H9 (cell line): ENCODE measurements at regions not wholly inside any gene's neighbourhood (a gene's known extent, or its start where the extent isn't known, plus 50 kb on each side); places are given as distances from the start of the nearest gene placed in this dataset.

ENCODE experiments used
- DNase-seq: peaks from one replicate; pipeline ENCODE4 v3.0.0-alpha.2; 2017
- H2AFZ ChIP-seq: one replicate; pipeline ENCODE4 v1.6.1; 2013; ENCODE audit warnings: mild to moderate bottlenecking, low read length, control low read depth, moderate library complexity
- H2AK5ac ChIP-seq: 2 replicates; pipeline ENCODE4 v1.6.1; 2013; ENCODE audit warnings: low read length, control low read depth, mixed read lengths; ENCODE audit not compliant: insufficient read length
- H2BK120ac ChIP-seq: one replicate; pipeline ENCODE4 v1.6.1; 2013; ENCODE audit warnings: low read depth, mild to moderate bottlenecking, low read length, control low read depth, inconsistent platforms; ENCODE audit not compliant: poor library complexity, severe bottlenecking
- H2BK12ac ChIP-seq: 2 replicates; pipeline ENCODE4 v1.6.1; 2013; ENCODE audit warnings: low read length, control low read depth, mixed read lengths, low read depth; ENCODE audit not compliant: insufficient read length
- H2BK15ac ChIP-seq: 2 replicates; pipeline ENCODE4 v1.6.1; 2013; ENCODE audit warnings: low read depth, low read length, control low read depth
- H2BK20ac ChIP-seq: one replicate; pipeline ENCODE4 v1.6.1; 2013; ENCODE audit warnings: low read depth, mild to moderate bottlenecking, low read length, control low read depth, inconsistent platforms; ENCODE audit not compliant: poor library complexity, severe bottlenecking
- H2BK5ac ChIP-seq: 2 replicates; pipeline ENCODE4 v1.6.1; 2013; ENCODE audit warnings: low read length, control low read depth, mixed read lengths; ENCODE audit not compliant: insufficient read length
- H3K14ac ChIP-seq: 2 replicates; pipeline ENCODE4 v1.6.1; 2013; ENCODE audit warnings: low read length, control low read depth; ENCODE audit not compliant: insufficient read depth
- H3K18ac ChIP-seq: 2 replicates; pipeline ENCODE4 v1.6.1; 2013; ENCODE audit warnings: low read depth, mild to moderate bottlenecking, mixed read lengths, low read length, control low read depth; ENCODE audit not compliant: insufficient read length
- H3K23ac ChIP-seq: 2 replicates; pipeline ENCODE4 v1.6.1; 2013; ENCODE audit warnings: low read length, control low read depth, mixed read lengths, low read depth; ENCODE audit not compliant: insufficient read length
- H3K23me2 ChIP-seq: 2 replicates; pipeline ENCODE4 v1.6.1; 2013; ENCODE audit warnings: low read depth, mild to moderate bottlenecking, mixed read lengths, low read length, control low read depth; ENCODE audit not compliant: insufficient read length, poor library complexity, severe bottlenecking
- H3K27ac ChIP-seq: 2 replicates; pipeline ENCODE4 v1.5.1; 2013; ENCODE audit warnings: low read length, control low read depth, mixed read lengths, low read depth; ENCODE audit not compliant: insufficient read length
- H3K27me3 ChIP-seq: 2 replicates; pipeline ENCODE4 v1.6.1; 2013; ENCODE audit warnings: low read length, control low read depth, inconsistent platforms; ENCODE audit not compliant: insufficient read depth
- H3K4ac ChIP-seq: 2 replicates; pipeline ENCODE4 v1.6.1; 2013; ENCODE audit warnings: low read depth, mild to moderate bottlenecking, control low read depth, inconsistent platforms, low read length, moderate library complexity
- H3K4me1 ChIP-seq: 2 replicates; pipeline ENCODE4 v1.6.1; 2013; ENCODE audit warnings: low read length, control low read depth, inconsistent platforms; ENCODE audit not compliant: insufficient read depth
- H3K4me2 ChIP-seq: 2 replicates; pipeline ENCODE4 v1.6.1; 2013; ENCODE audit warnings: low read length, control low read depth, mixed read lengths; ENCODE audit not compliant: insufficient read length, insufficient read depth
- H3K56ac ChIP-seq: 2 replicates; pipeline ENCODE4 v1.6.1; 2013; ENCODE audit warnings: low read depth, mild to moderate bottlenecking, mixed read lengths, low read length, control low read depth; ENCODE audit not compliant: insufficient read length
- H3K79me1 ChIP-seq: 2 replicates; pipeline ENCODE4 v1.6.1; 2013; ENCODE audit warnings: low read depth, mild to moderate bottlenecking, moderate library complexity, low read length, control low read depth, inconsistent platforms; ENCODE audit not compliant: insufficient read depth, poor library complexity, severe bottlenecking
- H3K79me2 ChIP-seq: 2 replicates; pipeline ENCODE4 v1.6.1; 2013; ENCODE audit warnings: low read length, control low read depth, inconsistent platforms; ENCODE audit not compliant: insufficient read depth
- H3K9ac ChIP-seq: 2 replicates; pipeline ENCODE4 v1.6.1; 2013; ENCODE audit warnings: low read length, control low read depth, mixed read lengths; ENCODE audit not compliant: insufficient read length; ENCODE audit errors: extremely low read depth
- H3K9me3 ChIP-seq: one replicate; pipeline ENCODE4 v1.6.1; 2013; ENCODE audit warnings: low read depth, low read length, inconsistent platforms; ENCODE audit not compliant: control insufficient read depth
- H3T11ph ChIP-seq: one replicate; pipeline ENCODE4 v1.6.1; 2013; ENCODE audit warnings: mild to moderate bottlenecking, low read length, control low read depth, inconsistent platforms
- H4K20me1 ChIP-seq: one replicate; pipeline ENCODE4 v1.6.1; 2013; ENCODE audit not compliant: control insufficient read depth, insufficient read length, insufficient read depth
- H4K5ac ChIP-seq: 2 replicates; pipeline ENCODE4 v1.6.1; 2013; ENCODE audit warnings: low read depth, mild to moderate bottlenecking, mixed read lengths, low read length, control low read depth; ENCODE audit not compliant: insufficient read length
- H4K8ac ChIP-seq: replicated peaks from 2 replicates; pipeline ENCODE4 v1.6.1; 2013; ENCODE audit warnings: low read length, control low read depth, mixed read lengths, low read depth; ENCODE audit not compliant: insufficient read length
- H4K91ac ChIP-seq: 2 replicates; pipeline ENCODE4 v1.6.1; 2013; ENCODE audit warnings: low read depth, mild to moderate bottlenecking, moderate library complexity, mixed read lengths, low read length, control low read depth; ENCODE audit not compliant: insufficient read length
- H3K27ac Mint-ChIP-seq, 3 experiments: 2 replicates in 2 of 3; 3 replicates in 1 of 3; pipeline ENCODE4 v1.8.0; 2020 to 2021; ENCODE audit warnings: mixed read lengths in 3 of 3, mild to moderate bottlenecking in 1 of 3, moderate library complexity in 1 of 3
- H3K27me3 Mint-ChIP-seq: 2 replicates; pipeline ENCODE4 v1.8.0; 2021; ENCODE audit warnings: low read depth, mild to moderate bottlenecking, moderate library complexity, mixed read lengths
- H3K36me3 Mint-ChIP-seq, 3 experiments: 2 replicates in 2 of 3; 3 replicates in 1 of 3; pipeline ENCODE4 v1.8.0; 2020 to 2021; ENCODE audit warnings: low read depth in 3 of 3, mixed read lengths in 3 of 3; ENCODE audit not compliant: insufficient read depth in 1 of 3
- H3K4me1 Mint-ChIP-seq, 2 experiments: 2 replicates each; pipeline ENCODE4 v1.8.0; 2020; ENCODE audit warnings: mixed read lengths in 2 of 2
- H3K4me3 Mint-ChIP-seq, 2 experiments: 2 replicates in 1 of 2; 3 replicates in 1 of 2; pipeline ENCODE4 v1.8.0; 2020 to 2021; ENCODE audit warnings: mild to moderate bottlenecking in 2 of 2, mixed read lengths in 2 of 2, moderate library complexity in 1 of 2
- H3K9me3 Mint-ChIP-seq, 2 experiments: 2 replicates in 1 of 2; 3 replicates in 1 of 2; pipeline ENCODE4 v1.8.0; 2020; ENCODE audit warnings: mild to moderate bottlenecking in 2 of 2, mixed read lengths in 2 of 2, moderate library complexity in 1 of 2
- CTCF ChIP-seq: fragments of 200-600 bp; sonication (generic); conservative IDR thresholded peaks from 3 replicates; pipeline ENCODE4 v1.8.0; 2021; ENCODE audit warnings: antibody characterized with exemption, mild to moderate bottlenecking
- WGBS: extraction: QIAGEN DNeasy Blood & Tissue Kit; methylation state at CpG from one replicate; pipeline ENCODE4 v1.1.7; 2013; ENCODE audit warnings: missing lambda C conversion rate, low lambda C conversion rate, mixed read lengths; ENCODE audit not compliant: insufficient read length; ENCODE audit errors: extremely low coverage; 5-methylcytosine and 5-hydroxymethylcytosine counted together

- no peak overlapping the region for H3K56ac ChIP-seq
Observed at GRCh38 chr10:43856299-43856698, 207.6 kb upstream of the ZNF32 start.

More at GRCh38 chr10:43856299-43856698, 207.6 kb upstream of the ZNF32 start:
- H3K27me3 Mint-ChIP-seq = no peaks in the 10 kb centered on the region
- H2AK5ac ChIP-seq = no peak overlapping the region
- no peak overlapping the region for H3T11ph ChIP-seq
- H4K91ac ChIP-seq = no peak overlapping the region
- H3K4me1 ChIP-seq = no peaks in the 10 kb centered on the region
- H3K4me2 ChIP-seq = no peak overlapping the region
- H4K5ac ChIP-seq = no peak overlapping the region
- no peaks in the 10 kb centered on the region for H3K79me2 ChIP-seq
- no peaks in the 10 kb centered on the region for H4K20me1 ChIP-seq
- H4K8ac ChIP-seq = no peak overlapping the region
- H3K4ac ChIP-seq = no peak overlapping the region
- no peaks in the 10 kb centered on the region for H3K27me3 ChIP-seq
- no peak overlapping the region for H3K14ac ChIP-seq
- no peak overlapping the region for H3K27ac ChIP-seq
- H3K36me3 Mint-ChIP-seq = no peaks in the 10 kb centered on the region
- no peak for DNase-seq
- peaks cover 0 to 4% of the 10 kb centered on the region in 2 experiments; a peak in 2 of 5 replicates for H3K9me3 Mint-ChIP-seq
- H3K4me3 Mint-ChIP-seq = peak overlapping the region in 1 of 2 experiments; percentile 6; a peak in 1 of 5 replicates
- no peak overlapping the region for H2BK120ac ChIP-seq
- no peak overlapping the region for H3K9ac ChIP-seq
- no CpG with 5 or more reads among the region's 5 CpGs for WGBS
- no peak overlapping the region for H2BK5ac ChIP-seq
- no peak overlapping the region for H3K27ac Mint-ChIP-seq
- no peaks in the 10 kb centered on the region for H3K79me1 ChIP-seq
- no peaks in the 10 kb centered on the region for H3K4me1 Mint-ChIP-seq
- H3K18ac ChIP-seq = no peak overlapping the region
- no peak overlapping the region for H2BK15ac ChIP-seq
- TF ChIP-seq CTCF = no peak
- H3K23me2 ChIP-seq = no peaks in the 10 kb centered on the region
- no peak overlapping the region for H2BK12ac ChIP-seq
- no peak overlapping the region for H2BK20ac ChIP-seq
- no peak overlapping the region for H2AFZ ChIP-seq
- H3K9me3 ChIP-seq = no peaks in the 10 kb centered on the region
- no peak overlapping the region for H3K23ac ChIP-seq
